ENCODE measurements at regions not wholly inside any gene's neighbourhood (a gene's known extent, or its start where the extent isn't known, plus 50 kb on each side); places are given as distances from the start of the nearest gene placed in this dataset.

GRCh38 chr18:11526675-11527074, 82.7 kb upstream of the SLC35G4 start:
- no peak for TF ChIP-seq POLR2A (IDR thresholded peaks at IDR 0.05)
- TF ChIP-seq, protein P1, sequence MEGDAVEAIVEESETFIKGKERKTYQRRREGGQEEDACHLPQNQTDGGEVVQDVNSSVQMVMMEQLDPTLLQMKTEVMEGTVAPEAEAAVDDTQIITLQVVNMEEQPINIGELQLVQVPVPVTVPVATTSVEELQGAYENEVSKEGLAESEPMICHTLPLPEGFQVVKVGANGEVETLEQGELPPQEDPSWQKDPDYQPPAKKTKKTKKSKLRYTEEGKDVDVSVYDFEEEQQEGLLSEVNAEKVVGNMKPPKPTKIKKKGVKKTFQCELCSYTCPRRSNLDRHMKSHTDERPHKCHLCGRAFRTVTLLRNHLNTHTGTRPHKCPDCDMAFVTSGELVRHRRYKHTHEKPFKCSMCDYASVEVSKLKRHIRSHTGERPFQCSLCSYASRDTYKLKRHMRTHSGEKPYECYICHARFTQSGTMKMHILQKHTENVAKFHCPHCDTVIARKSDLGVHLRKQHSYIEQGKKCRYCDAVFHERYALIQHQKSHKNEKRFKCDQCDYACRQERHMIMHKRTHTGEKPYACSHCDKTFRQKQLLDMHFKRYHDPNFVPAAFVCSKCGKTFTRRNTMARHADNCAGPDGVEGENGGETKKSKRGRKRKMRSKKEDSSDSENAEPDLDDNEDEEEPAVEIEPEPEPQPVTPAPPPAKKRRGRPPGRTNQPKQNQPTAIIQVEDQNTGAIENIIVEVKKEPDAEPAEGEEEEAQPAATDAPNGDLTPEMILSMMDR (IDR thresholded peaks at IDR 0.05) = no peak

Data from thyroid gland (tissue), 4 donors.